HFFc6 (cell line): ENCODE measurements at regions not wholly inside any gene's neighbourhood (a gene's known extent, or its start where the extent isn't known, plus 50 kb on each side); places are given as distances from the start of the nearest gene placed in this dataset.

Source experiments
- DNase-seq: peaks from one replicate; pipeline ENCODE4 v3.0.0-alpha.2; 2018
- H3K27ac Mint-ChIP-seq: 2 replicates; pipeline ENCODE4 v1.8.0; 2020; ENCODE audit warnings: mild to moderate bottlenecking, mixed read lengths
- H3K27me3 Mint-ChIP-seq: 2 replicates; pipeline ENCODE4 v1.8.0; 2021; ENCODE audit warnings: mild to moderate bottlenecking, moderate library complexity, mixed read lengths; ENCODE audit not compliant: insufficient read depth
- H3K36me3 Mint-ChIP-seq: 2 replicates; pipeline ENCODE4 v1.8.0; 2021; ENCODE audit warnings: low read depth, mixed read lengths
- H3K4me1 Mint-ChIP-seq: 2 replicates; pipeline ENCODE4 v1.8.0; 2020; ENCODE audit warnings: low read depth, mixed read lengths
- H3K4me3 Mint-ChIP-seq: 2 replicates; pipeline ENCODE4 v1.8.0; 2020; ENCODE audit warnings: mild to moderate bottlenecking, moderate library complexity, mixed read lengths
- H3K9me3 Mint-ChIP-seq: 2 replicates; pipeline ENCODE4 v1.8.0; 2020; ENCODE audit warnings: mild to moderate bottlenecking, mixed read lengths
- TF ChIP-seq, protein P1 (sequence below): fragments of 200-600 bp; sonication (generic); IDR thresholded peaks from 2 replicates; pipeline ENCODE4 v1.5.0; 2021; ENCODE audit warnings: antibody characterized with exemption, mild to moderate bottlenecking

DNA sequence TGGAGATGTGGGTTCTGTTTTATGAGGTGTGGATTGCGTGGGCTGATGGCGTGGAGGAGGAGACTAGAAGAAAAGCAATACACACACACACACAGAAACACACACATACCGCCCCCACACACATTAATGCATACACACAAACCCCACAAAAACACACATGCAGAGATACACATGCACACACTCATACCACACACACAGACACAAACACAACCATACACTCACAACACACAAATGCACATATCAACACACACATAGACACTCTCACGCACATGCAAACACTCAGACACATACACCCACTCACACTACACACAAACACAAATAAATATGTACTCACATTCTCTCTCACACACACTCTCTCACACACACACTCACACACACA lies 75.7 kb upstream of the UBL3 start:
- Mint-ChIP-seq H3K36me3 (no peaks in the 10 kb centered on the region), H3K9me3 (no peaks in the 10 kb centered on the region), H3K4me3 (no peak overlapping the region), H3K27me3 (peaks cover 3% of the 10 kb centered on the region), H3K4me1 (peaks cover 55% of the 10 kb centered on the region), H3K27ac (peak overlapping the region; percentile 99; the same call in 1 of the 2 replicates)
- DNase-seq = no peak
- TF ChIP-seq, protein P1, sequence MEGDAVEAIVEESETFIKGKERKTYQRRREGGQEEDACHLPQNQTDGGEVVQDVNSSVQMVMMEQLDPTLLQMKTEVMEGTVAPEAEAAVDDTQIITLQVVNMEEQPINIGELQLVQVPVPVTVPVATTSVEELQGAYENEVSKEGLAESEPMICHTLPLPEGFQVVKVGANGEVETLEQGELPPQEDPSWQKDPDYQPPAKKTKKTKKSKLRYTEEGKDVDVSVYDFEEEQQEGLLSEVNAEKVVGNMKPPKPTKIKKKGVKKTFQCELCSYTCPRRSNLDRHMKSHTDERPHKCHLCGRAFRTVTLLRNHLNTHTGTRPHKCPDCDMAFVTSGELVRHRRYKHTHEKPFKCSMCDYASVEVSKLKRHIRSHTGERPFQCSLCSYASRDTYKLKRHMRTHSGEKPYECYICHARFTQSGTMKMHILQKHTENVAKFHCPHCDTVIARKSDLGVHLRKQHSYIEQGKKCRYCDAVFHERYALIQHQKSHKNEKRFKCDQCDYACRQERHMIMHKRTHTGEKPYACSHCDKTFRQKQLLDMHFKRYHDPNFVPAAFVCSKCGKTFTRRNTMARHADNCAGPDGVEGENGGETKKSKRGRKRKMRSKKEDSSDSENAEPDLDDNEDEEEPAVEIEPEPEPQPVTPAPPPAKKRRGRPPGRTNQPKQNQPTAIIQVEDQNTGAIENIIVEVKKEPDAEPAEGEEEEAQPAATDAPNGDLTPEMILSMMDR = no peak

DNA sequence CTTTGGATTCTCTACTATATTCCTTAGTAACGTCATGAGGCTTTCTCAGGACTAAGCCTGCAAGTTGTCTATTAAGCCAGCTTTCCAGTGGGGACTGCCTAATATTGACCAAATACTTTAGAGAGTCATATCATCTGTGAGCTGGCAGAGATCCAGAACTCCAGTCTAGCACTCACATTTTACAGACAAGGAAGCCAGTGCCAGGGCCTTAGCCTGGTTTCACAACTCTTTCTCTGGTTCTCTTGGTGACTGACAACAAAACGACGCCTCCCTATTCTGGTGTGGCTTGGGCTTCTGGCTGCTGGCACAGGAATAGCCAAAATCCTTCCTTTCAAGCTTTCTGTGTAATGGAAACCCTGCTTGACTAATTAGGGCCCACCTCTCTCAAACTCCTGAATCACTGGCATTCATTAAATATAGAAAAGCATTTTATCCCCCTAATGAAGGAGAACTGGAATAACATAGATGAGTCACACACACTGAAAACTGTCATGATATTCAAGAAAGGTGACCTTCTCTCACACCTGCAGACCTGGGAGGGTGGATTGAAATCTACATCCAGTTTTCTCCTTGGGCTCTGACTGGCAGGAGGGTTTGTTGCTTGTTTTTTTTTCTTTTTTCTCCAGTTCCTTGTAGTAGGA lies 75.2 kb upstream of the UBL3 start:
- Mint-ChIP-seq H3K9me3 (no peaks in the 10 kb centered on the region), H3K27me3 (peaks cover 3% of the 10 kb centered on the region), H3K4me1 (peaks cover 60% of the 10 kb centered on the region), H3K27ac (peak overlapping the region; percentile 99), H3K36me3 (no peaks in the 10 kb centered on the region), H3K4me3 (no peak overlapping the region)
- TF ChIP-seq, protein P1 = no peak
- DNase-seq = peak; percentile 75

DNA sequence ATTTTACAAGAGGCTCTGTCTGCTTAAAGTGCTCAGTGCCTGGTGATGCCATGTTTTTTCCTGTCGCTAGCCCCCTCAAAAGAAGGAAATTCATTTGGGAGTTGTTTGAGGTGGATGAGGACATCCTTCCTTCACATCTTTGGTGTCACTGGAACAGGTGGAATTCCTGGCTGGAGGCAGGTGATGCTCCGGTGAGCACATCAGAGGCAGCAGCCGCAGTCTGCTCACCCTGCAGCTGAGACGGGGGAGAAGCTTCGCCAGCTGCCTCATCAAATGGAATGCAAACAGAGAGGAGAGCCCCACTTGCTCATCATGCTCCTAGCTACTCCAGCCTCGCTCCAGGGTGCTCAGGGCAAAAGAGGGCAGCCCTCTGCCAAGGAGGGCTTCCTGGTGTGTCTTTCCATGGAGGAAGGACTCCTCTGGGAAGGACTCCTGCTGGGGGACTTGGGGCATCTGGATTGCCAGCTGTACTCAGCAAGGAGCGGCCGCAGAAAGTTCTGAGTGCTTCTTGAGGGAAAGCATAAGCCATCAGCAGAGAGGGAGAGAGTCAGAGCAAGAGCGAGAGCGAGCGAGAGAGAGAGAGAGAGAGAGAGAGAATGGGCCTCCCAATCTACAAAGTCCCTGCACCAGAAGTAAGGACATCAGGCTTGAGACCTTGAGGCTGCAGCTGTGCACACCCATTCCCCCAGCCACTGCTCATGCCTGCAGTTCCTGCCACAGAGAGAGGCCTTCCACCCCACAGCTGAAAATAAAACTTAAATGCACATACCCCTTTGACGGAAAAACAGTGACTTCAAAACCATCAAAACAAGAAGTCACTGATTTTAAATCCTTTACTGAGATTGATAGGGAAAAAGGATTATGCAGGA lies 74.3 kb upstream of the UBL3 start:
- H3K36me3 Mint-ChIP-seq = no peaks in the 10 kb centered on the region
- TF ChIP-seq, protein P1 = no peak; the same call in none of the 2 replicates
- peak overlapping the region; percentile 99 for H3K27ac Mint-ChIP-seq
- H3K4me3 Mint-ChIP-seq = peak overlapping the region; percentile 85
- DNase-seq = peak; percentile 78
- peaks cover 68% of the 10 kb centered on the region for H3K4me1 Mint-ChIP-seq
- H3K27me3 Mint-ChIP-seq = peaks cover 3% of the 10 kb centered on the region
- H3K9me3 Mint-ChIP-seq = no peaks in the 10 kb centered on the region

DNA sequence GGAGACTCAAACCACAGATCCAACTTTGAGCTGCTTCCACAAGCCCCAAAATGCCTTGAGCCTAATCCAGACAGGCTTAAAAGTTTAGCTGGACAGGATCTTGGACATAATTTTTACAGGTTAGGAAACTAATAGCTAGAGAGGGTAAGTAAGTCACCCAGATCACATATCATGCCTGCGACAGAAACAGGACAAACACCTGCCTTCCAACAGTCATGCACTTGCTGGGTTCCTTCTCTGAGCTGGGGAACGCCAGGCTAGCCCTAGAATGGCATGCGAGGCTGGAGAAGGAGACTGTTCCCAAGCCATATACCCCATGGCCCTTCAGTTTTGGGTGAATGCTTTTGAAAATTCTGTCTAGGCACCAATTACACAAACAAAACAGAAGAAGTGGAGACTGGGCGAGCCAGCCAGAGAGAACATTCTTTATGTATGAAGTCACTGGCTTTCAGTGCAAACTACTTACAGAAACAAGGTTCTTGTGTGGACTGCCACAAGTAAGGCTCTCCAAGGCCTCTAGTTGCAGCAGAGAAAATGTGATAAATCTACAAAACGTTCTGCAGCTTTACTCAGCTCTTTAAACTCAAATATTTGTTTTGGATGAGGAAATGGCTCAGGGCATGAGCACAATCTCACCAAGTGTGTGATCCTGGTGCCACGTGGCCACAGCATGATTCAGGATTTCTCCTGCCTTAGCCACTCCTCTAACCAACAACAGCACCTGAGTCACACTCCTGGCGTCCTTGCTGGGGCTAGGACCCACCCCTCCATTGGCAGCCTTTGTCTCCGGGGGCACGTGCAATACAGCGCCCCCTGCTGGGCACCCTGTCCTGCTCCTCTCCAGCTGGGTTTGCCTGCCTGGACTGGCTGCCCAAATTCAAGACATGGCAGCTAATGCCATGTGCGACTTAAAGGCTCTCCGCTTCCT lies 73.4 kb upstream of the UBL3 start:
- Mint-ChIP-seq H3K36me3 (no peaks in the 10 kb centered on the region; the same call in 1 of the 2 replicates), H3K4me3 (peak overlapping the region; percentile 85), H3K27ac (peak overlapping the region; percentile 99), H3K9me3 (no peaks in the 10 kb centered on the region), H3K4me1 (peaks cover 77% of the 10 kb centered on the region), H3K27me3 (no peaks in the 10 kb centered on the region; the same call in 1 of the 2 replicates)
- DNase-seq = peak; percentile 98
- TF ChIP-seq, protein P1 = peak; percentile 100

DNA sequence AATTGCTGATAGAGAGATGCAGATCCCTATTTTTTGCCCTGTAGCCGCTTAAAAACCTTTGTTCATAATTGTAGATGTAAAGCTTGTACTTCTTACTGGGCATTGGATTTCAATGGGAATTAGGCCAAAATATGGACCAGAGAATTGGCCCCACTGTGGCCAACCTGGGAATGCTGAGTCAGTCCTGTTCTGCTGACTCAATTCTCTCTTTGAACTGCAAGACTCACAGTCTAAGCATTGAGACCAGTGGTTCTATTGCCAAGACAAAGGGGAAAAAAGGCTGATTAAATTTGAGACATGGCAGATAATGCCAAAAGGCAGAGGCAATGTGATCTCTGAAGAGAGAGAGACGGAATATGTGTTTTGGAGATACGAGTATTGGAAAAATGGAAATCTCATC lies 72.5 kb upstream of the UBL3 start:
- no peaks in the 10 kb centered on the region; the same call in 1 of the 2 replicates for H3K36me3 Mint-ChIP-seq
- TF ChIP-seq, protein P1 = 0 out of 2 replicates have a peak, but pooled peaks have one; percentile 12
- no peaks in the 10 kb centered on the region; the same call in 1 of the 2 replicates for H3K27me3 Mint-ChIP-seq
- peak; percentile 77 for DNase-seq
- H3K27ac Mint-ChIP-seq = peak overlapping the region; percentile 99
- H3K9me3 Mint-ChIP-seq = no peaks in the 10 kb centered on the region
- peaks cover 86% of the 10 kb centered on the region for H3K4me1 Mint-ChIP-seq
- peak overlapping the region; percentile 85 for H3K4me3 Mint-ChIP-seq
